ENCODE measurements at regions not wholly inside any gene's neighbourhood (a gene's known extent, or its start where the extent isn't known, plus 50 kb on each side); places are given as distances from the start of the nearest gene placed in this dataset.
"Not testable (repeated sequence)": the region's sequence is repeated elsewhere in the genome, so short reads cannot be mapped to it uniquely, and the experiment has no call there.

DNA sequence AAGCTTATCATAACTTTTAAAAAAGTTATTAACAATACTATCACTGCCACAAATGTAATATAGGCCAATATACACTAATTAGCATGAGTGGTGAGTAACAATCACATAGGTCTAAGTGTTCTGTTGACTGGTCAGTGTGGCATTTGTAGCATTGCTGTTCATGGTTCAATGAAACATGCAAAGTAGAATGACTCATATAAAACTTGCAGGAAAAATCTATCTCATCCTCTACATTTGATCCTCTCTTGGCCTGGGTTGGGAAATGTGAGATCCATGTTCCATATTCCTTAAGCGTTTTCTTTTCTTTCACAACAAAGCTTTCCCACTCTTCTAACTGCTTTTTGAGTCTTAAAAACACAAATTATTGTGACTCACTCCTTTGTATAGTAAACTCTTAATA lies 1418.7 kb downstream of the FSTL5 start:
- Histone ChIP-seq H3K4me3 (ENCODE audit: low read length) (no peak overlapping the region), H3K4me1 (ENCODE audit: control insufficient read depth, insufficient read depth, low read length) (no peaks in the 10 kb centered on the region), H3K27ac (ENCODE audit: low read length) (no peak overlapping the region), H3K36me3 (ENCODE audit: control insufficient read depth, insufficient read depth, low read length) (no peaks in the 10 kb centered on the region), H3K27me3 (ENCODE audit: control insufficient read depth, insufficient read depth, low read length) (no peaks in the 10 kb centered on the region), H3K9me3 (ENCODE audit: control insufficient read depth, low read depth, low read length) (no peaks in the 10 kb centered on the region)
- WGBS (ENCODE audit: insufficient coverage, low lambda C conversion rate) = no CpG with 5 or more reads among the region's 1 CpG
- DNase-seq = no peak

DNA sequence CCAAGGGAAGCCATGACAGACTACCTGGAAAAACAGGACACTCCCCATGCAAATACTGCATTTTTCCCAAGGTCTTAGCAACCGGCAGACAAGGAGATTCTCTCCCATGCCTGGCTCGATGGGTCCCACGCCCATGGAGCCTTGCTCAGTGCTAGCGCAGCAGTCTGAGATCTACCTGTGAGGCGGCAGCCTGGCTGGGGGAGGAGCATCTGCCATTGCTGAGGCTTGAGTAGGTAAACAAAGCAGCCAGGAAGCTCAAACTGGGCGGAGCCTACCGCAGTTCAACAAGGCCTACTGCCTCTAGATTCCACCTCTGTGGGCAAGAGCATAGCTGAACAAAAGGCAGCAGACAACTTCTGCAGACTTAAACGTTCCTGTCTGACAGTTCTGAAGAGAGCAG lies 1417.2 kb downstream of the FSTL5 start:
- H3K4me1 ChIP-seq (ENCODE audit: control insufficient read depth, insufficient read depth, low read length); H3K27me3 ChIP-seq (ENCODE audit: control insufficient read depth, insufficient read depth, low read length); DNase-seq; H3K4me3 ChIP-seq (ENCODE audit: low read length); H3K27ac ChIP-seq (ENCODE audit: low read length); H3K9me3 ChIP-seq (ENCODE audit: control insufficient read depth, low read depth, low read length); H3K36me3 ChIP-seq (ENCODE audit: control insufficient read depth, insufficient read depth, low read length): not testable (repeated sequence)
- WGBS (ENCODE audit: insufficient coverage, low lambda C conversion rate) = no CpG with 5 or more reads among the region's 8 CpGs

DNA sequence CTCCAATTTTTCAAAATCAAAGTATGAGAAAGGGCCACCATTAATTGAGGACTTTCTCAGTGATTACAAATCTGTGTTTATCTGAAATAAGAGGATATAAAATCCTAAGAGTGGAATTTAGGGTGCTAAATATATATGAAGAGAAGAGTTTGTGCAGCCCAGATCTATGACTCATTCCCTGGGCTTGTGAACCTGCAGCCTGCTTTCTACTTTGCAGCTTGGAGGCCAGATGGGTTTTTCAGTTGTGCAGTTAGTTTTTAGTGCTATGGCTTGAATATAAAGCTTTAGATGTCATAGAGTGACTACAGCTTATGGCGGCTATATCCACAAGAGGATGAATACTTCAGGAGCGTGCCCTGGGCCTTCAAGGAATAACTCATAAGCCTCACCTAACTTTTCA lies 1391.1 kb downstream of the FSTL5 start:
- WGBS (ENCODE audit: insufficient coverage, low lambda C conversion rate) = no CpG with 5 or more reads among the region's 2 CpGs
- Histone ChIP-seq H3K9me3 (ENCODE audit: control insufficient read depth, low read depth, low read length) (no peaks in the 10 kb centered on the region), H3K36me3 (ENCODE audit: control insufficient read depth, insufficient read depth, low read length) (no peaks in the 10 kb centered on the region), H3K27me3 (ENCODE audit: control insufficient read depth, insufficient read depth, low read length) (no peaks in the 10 kb centered on the region), H3K4me1 (ENCODE audit: control insufficient read depth, insufficient read depth, low read length) (no peaks in the 10 kb centered on the region), H3K27ac (ENCODE audit: low read length) (no peak overlapping the region), H3K4me3 (ENCODE audit: low read length) (no peak overlapping the region)
- DNase-seq = no peak

DNA sequence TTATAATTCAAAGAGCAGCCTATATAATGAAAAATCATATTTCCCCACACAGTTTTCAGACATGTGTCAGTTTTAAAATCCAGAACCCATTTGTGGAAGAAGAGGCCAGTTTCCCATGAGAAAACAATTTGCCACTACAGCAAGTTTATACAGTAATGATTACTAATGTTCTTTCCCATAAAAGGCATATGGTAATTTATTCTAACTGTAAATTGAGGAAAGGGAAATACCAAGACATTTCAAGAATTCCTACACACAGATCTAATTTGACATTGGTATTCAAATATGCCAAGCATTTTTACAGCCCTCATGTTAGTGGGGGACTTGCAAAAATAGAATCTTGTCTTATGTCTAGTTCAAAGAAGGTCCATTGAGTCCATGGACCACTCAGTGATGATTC lies 1368.6 kb downstream of the FSTL5 start:
- H3K4me3 ChIP-seq (ENCODE audit: low read length) = no peak overlapping the region
- no peak for DNase-seq

DNA sequence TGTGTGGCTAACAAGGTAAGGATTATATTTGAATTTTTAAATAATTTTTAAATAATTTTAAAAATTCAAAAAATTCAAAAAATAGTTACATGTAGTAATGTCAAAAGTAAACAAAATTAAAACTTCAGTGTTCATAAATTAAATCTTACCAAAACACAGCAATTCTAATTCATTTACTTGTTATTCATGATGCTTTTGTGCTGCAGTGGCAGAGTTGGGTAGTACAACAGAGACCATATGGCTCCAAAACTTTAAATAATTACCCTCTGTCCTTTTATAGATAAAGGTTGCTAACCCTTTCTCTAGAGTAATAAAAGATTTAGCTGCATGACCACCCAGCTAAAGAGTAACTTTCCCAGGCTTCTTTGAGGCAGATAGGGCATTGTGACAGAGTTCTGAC lies 1355.6 kb downstream of the FSTL5 start:
- Histone ChIP-seq H3K9me3 (ENCODE audit: control insufficient read depth, low read depth, low read length) (no peaks in the 10 kb centered on the region), H3K27ac (ENCODE audit: low read length) (no peak overlapping the region), H3K4me1 (ENCODE audit: control insufficient read depth, insufficient read depth, low read length) (no peaks in the 10 kb centered on the region), H3K27me3 (ENCODE audit: control insufficient read depth, insufficient read depth, low read length) (no peaks in the 10 kb centered on the region), H3K36me3 (ENCODE audit: control insufficient read depth, insufficient read depth, low read length) (no peaks in the 10 kb centered on the region), H3K4me3 (ENCODE audit: low read length) (no peak overlapping the region)
- DNase-seq = no peak

More for the DNA sequence above, 1368.6 kb downstream of the FSTL5 start:
- no peaks in the 10 kb centered on the region for H3K36me3 ChIP-seq (ENCODE audit: control insufficient read depth, insufficient read depth, low read length)
- no peaks in the 10 kb centered on the region for H3K9me3 ChIP-seq (ENCODE audit: control insufficient read depth, low read depth, low read length)
- no peaks in the 10 kb centered on the region for H3K27me3 ChIP-seq (ENCODE audit: control insufficient read depth, insufficient read depth, low read length)
- H3K4me1 ChIP-seq (ENCODE audit: control insufficient read depth, insufficient read depth, low read length) = no peaks in the 10 kb centered on the region
- no peak overlapping the region for H3K27ac ChIP-seq (ENCODE audit: low read length)

DNA sequence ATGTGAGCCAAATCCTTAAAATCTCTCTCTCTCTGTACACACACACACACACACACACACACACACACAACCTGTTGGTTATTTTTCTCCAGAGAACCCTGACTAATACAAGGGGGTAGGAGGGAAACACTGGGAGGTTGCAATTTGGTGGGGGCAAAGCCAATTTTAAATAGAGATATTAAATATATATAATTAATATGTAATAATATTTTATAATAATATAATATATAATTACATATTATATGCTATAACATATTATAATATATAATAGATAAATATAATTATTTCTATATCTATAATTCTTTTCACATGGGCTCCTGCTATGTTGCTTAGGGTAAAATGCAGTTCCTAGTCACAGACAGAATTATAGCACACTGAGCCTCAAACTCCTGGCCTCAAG lies 1354.2 kb downstream of the FSTL5 start:
- no peaks in the 10 kb centered on the region for H3K27me3 ChIP-seq (ENCODE audit: control insufficient read depth, insufficient read depth, low read length)
- no peak for DNase-seq
- no peaks in the 10 kb centered on the region for H3K4me1 ChIP-seq (ENCODE audit: control insufficient read depth, insufficient read depth, low read length)
- no peaks in the 10 kb centered on the region for H3K9me3 ChIP-seq (ENCODE audit: control insufficient read depth, low read depth, low read length)
- no peak overlapping the region for H3K27ac ChIP-seq (ENCODE audit: low read length)
- no peak overlapping the region for H3K4me3 ChIP-seq (ENCODE audit: low read length)
- H3K36me3 ChIP-seq (ENCODE audit: control insufficient read depth, insufficient read depth, low read length) = no peaks in the 10 kb centered on the region

DNA sequence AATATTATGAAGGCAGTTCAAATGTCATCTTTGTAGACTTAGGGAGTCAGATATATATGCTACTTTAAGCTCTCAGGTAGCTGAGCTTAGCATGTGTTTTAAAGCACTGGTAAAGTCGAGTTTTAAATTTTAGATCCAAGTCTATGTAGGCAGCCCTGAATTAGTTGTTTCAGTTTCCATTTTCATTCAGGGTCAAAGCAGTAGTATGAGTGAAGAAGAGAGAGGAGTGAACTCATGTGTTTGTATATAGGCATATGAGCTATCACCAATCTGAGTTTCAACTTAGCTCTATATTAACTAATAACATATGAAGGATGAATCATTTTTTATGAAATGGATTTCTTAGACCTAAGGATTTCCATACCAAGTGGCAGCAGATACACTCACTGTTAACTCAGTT lies 1353.4 kb downstream of the FSTL5 start:
- no CpG with 5 or more reads among the region's 1 CpG for WGBS (ENCODE audit: insufficient coverage, low lambda C conversion rate)
- H3K9me3 ChIP-seq (ENCODE audit: control insufficient read depth, low read depth, low read length) = no peaks in the 10 kb centered on the region
- H3K4me3 ChIP-seq (ENCODE audit: low read length) = no peak overlapping the region

DNA sequence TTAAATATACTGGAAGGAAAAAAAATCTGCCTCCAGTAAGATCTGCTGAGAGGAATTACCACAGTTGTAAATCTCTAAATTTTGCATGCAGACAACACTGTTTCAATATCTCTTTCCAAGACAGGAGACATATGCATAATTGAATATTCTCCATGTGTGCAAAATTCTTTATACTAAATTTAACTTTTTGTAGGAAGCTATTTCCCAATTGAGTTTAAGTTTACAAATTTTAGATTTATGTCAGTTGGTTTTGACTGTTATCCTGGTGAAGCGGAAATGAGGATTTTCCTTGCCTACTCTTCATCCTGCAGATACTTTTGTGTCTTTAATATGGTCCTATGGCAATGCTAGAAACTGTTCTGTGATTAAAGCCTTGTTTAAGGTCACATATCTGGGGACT lies 1352.9 kb downstream of the FSTL5 start:
- H3K36me3 ChIP-seq (ENCODE audit: control insufficient read depth, insufficient read depth, low read length) = no peaks in the 10 kb centered on the region
- H3K4me3 ChIP-seq (ENCODE audit: low read length) = no peak overlapping the region
- no peak overlapping the region for H3K27ac ChIP-seq (ENCODE audit: low read length)
- DNase-seq = no peak
- no peaks in the 10 kb centered on the region for H3K9me3 ChIP-seq (ENCODE audit: control insufficient read depth, low read depth, low read length)
- H3K27me3 ChIP-seq (ENCODE audit: control insufficient read depth, insufficient read depth, low read length) = no peaks in the 10 kb centered on the region
- H3K4me1 ChIP-seq (ENCODE audit: control insufficient read depth, insufficient read depth, low read length) = no peaks in the 10 kb centered on the region
- whole genome bisulfite sequencing (ENCODE audit: insufficient coverage, low lambda C conversion rate) = 100% methylated on average over 1 of the region's 1 CpG

More for the DNA sequence above, 1353.4 kb downstream of the FSTL5 start:
- H3K4me1 ChIP-seq (ENCODE audit: control insufficient read depth, insufficient read depth, low read length) = no peaks in the 10 kb centered on the region
- DNase-seq = no peak
- H3K27me3 ChIP-seq (ENCODE audit: control insufficient read depth, insufficient read depth, low read length) = no peaks in the 10 kb centered on the region
- no peak overlapping the region for H3K27ac ChIP-seq (ENCODE audit: low read length)
- H3K36me3 ChIP-seq (ENCODE audit: control insufficient read depth, insufficient read depth, low read length) = no peaks in the 10 kb centered on the region

DNA sequence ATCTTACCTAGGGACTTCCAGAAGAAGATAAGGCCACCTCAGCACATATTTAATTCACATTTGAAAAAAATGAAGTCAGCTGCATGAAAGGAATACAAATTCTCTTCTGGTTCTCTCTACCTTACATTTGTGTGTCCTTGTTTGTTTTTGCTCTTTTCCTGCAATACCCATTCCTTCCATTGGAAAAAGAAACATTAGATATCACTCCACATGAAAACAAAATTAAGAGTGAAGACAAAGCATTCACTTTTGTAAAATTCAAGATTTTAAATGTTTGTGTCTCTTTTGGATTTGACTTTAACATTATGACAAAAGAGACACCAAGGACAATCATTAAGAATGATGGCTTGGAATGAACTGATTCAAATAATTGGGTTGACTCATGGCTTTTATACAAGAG lies 1351.8 kb downstream of the FSTL5 start:
- no peaks in the 10 kb centered on the region for H3K27me3 ChIP-seq (ENCODE audit: control insufficient read depth, insufficient read depth, low read length)
- no peaks in the 10 kb centered on the region for H3K9me3 ChIP-seq (ENCODE audit: control insufficient read depth, low read depth, low read length)

DNA sequence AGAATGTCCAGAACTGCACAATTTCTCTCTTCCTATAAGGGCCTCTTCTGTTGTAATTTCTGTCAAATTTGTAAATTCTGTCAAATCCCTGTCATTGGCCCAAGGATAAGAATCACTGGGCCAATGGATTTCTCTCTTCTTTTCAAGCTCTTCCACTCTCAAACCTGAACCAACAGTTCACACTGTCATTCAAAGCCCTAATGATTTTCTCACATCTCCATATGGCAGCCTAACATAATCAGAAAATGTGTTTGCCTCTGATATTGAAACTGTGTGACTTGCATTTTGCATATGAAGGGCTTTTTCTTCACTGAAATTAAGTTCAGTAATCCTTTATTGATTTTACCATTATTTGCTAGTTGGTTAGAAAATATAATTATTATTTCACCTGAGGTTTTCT lies 1349.1 kb downstream of the FSTL5 start:
- no peaks in the 10 kb centered on the region for H3K4me1 ChIP-seq (ENCODE audit: control insufficient read depth, insufficient read depth, low read length)
- no peak for DNase-seq
- H3K4me3 ChIP-seq (ENCODE audit: low read length) = no peak overlapping the region
- no peaks in the 10 kb centered on the region for H3K27me3 ChIP-seq (ENCODE audit: control insufficient read depth, insufficient read depth, low read length)
- no peaks in the 10 kb centered on the region for H3K9me3 ChIP-seq (ENCODE audit: control insufficient read depth, low read depth, low read length)
- H3K27ac ChIP-seq (ENCODE audit: low read length) = no peak overlapping the region
- H3K36me3 ChIP-seq (ENCODE audit: control insufficient read depth, insufficient read depth, low read length) = no peaks in the 10 kb centered on the region

More for the DNA sequence above, 1351.8 kb downstream of the FSTL5 start:
- Histone ChIP-seq H3K36me3 (ENCODE audit: control insufficient read depth, insufficient read depth, low read length) (no peaks in the 10 kb centered on the region), H3K27ac (ENCODE audit: low read length) (no peak overlapping the region), H3K4me1 (ENCODE audit: control insufficient read depth, insufficient read depth, low read length) (no peaks in the 10 kb centered on the region), H3K4me3 (ENCODE audit: low read length) (no peak overlapping the region)
- DNase-seq = no peak

DNA sequence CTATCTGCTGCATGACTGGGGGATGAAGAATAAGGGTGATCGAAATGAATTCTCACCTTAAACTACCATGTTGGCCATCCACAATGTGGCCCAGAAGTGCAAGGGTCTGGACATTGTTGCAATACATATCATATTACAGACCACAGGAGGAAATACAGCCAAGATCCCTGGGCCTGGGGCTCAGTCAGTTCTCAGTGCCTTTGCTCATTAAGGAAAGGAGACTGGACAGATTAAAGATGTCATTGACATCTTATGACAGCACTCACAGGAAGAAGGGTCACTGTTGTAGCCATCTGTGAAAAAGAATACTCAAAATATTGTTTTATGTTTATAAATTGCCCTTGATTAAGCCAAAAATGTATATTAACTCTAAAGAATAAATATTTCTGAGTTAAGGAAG lies 1345.2 kb downstream of the FSTL5 start:
- Histone ChIP-seq H3K27ac (ENCODE audit: low read length) (no peak overlapping the region), H3K4me1 (ENCODE audit: control insufficient read depth, insufficient read depth, low read length) (no peaks in the 10 kb centered on the region), H3K9me3 (ENCODE audit: control insufficient read depth, low read depth, low read length) (no peaks in the 10 kb centered on the region), H3K4me3 (ENCODE audit: low read length) (no peak overlapping the region), H3K36me3 (ENCODE audit: control insufficient read depth, insufficient read depth, low read length) (no peaks in the 10 kb centered on the region), H3K27me3 (ENCODE audit: control insufficient read depth, insufficient read depth, low read length) (no peaks in the 10 kb centered on the region)
- no CpG with 5 or more reads among the region's 1 CpG for WGBS (ENCODE audit: insufficient coverage, low lambda C conversion rate)
- no peak for DNase-seq

DNA sequence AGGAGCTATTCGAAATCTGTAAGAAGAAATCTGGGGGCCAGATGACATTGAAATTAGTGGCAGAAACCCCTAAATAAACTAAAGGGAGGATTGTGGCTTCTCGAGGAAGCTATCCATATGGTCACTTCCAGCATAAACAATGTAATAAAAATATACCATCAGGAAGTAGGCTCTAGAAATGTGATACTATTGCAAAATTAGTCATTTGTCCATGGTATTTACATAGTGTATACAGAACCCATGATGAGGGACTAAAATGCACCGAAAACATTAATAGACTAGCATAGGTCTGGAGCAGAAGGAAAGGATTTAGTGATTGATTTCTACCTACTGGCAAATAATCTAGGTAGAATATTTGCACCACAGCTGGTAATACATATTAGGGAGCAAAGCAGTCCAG lies 1344.0 kb downstream of the FSTL5 start:
- DNase-seq = no peak
- Histone ChIP-seq H3K9me3 (ENCODE audit: control insufficient read depth, low read depth, low read length) (no peaks in the 10 kb centered on the region), H3K36me3 (ENCODE audit: control insufficient read depth, insufficient read depth, low read length) (no peaks in the 10 kb centered on the region), H3K27me3 (ENCODE audit: control insufficient read depth, insufficient read depth, low read length) (no peaks in the 10 kb centered on the region), H3K4me1 (ENCODE audit: control insufficient read depth, insufficient read depth, low read length) (no peaks in the 10 kb centered on the region), H3K27ac (ENCODE audit: low read length) (no peak overlapping the region), H3K4me3 (ENCODE audit: low read length) (no peak overlapping the region)
- WGBS (ENCODE audit: insufficient coverage, low lambda C conversion rate) = 100% methylated on average over 1 of the region's 3 CpGs
